ENCODE measurements at regions not wholly inside any gene's neighbourhood (a gene's known extent, or its start where the extent isn't known, plus 50 kb on each side); places are given as distances from the start of the nearest gene placed in this dataset.

GRCh38 chr2:72043985-72044384, 103.7 kb downstream of the CYP26B1 start:
- Histone ChIP-seq H3K4me3 (ENCODE audit: low read depth, low read length, poor library complexity, severe bottlenecking) (no peak overlapping the region), H3K27me3 (replicated peaks; ENCODE audit: insufficient read depth, low read depth, low read length, poor library complexity) (no peaks in the 10 kb centered on the region), H3K9me3 (ENCODE audit: low read depth, low read length, poor library complexity, severe bottlenecking) (peaks cover 18% of the 10 kb centered on the region), H3K27ac (ENCODE audit: low read depth, low read length, poor library complexity, severe bottlenecking) (no peak overlapping the region), H3K36me3 (ENCODE audit: insufficient read depth, low read length, poor library complexity, severe bottlenecking) (no peaks in the 10 kb centered on the region), H3K4me1 (ENCODE audit: insufficient read depth, low read length, poor library complexity, severe bottlenecking) (no peaks in the 10 kb centered on the region)
- BruUV-seq (replicated peaks), result no TSS peak
- ChIA-PET CTCF (no interaction called here), POLR2A (ENCODE audit: low non-redundant PET) (no interaction called here)
- intact Hi-C loops (cut with micrococcal nuclease; ENCODE audit: unreplicated experiment), result no loop called here
- DNase-seq (ENCODE audit: low spot score), result no peak
- TF ChIP-seq, protein P1, sequence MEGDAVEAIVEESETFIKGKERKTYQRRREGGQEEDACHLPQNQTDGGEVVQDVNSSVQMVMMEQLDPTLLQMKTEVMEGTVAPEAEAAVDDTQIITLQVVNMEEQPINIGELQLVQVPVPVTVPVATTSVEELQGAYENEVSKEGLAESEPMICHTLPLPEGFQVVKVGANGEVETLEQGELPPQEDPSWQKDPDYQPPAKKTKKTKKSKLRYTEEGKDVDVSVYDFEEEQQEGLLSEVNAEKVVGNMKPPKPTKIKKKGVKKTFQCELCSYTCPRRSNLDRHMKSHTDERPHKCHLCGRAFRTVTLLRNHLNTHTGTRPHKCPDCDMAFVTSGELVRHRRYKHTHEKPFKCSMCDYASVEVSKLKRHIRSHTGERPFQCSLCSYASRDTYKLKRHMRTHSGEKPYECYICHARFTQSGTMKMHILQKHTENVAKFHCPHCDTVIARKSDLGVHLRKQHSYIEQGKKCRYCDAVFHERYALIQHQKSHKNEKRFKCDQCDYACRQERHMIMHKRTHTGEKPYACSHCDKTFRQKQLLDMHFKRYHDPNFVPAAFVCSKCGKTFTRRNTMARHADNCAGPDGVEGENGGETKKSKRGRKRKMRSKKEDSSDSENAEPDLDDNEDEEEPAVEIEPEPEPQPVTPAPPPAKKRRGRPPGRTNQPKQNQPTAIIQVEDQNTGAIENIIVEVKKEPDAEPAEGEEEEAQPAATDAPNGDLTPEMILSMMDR (conservative IDR thresholded peaks at IDR 0.05; ENCODE audit: low read depth, low read length), result no peak
- TF ChIP-seq EZH2 (IDR thresholded peaks at IDR 0.05; ENCODE audit: borderline replicate concordance, low read depth, low read length, poor library complexity, severe bottlenecking), result no peak

GRCh38 chr2:72041638-72042111, 106.0 kb downstream of the CYP26B1 start:
- DNase-seq (ENCODE audit: low spot score), result no peak
- POLR2A ChIA-PET (ENCODE audit: low non-redundant PET), result no interaction called here

DNA sequence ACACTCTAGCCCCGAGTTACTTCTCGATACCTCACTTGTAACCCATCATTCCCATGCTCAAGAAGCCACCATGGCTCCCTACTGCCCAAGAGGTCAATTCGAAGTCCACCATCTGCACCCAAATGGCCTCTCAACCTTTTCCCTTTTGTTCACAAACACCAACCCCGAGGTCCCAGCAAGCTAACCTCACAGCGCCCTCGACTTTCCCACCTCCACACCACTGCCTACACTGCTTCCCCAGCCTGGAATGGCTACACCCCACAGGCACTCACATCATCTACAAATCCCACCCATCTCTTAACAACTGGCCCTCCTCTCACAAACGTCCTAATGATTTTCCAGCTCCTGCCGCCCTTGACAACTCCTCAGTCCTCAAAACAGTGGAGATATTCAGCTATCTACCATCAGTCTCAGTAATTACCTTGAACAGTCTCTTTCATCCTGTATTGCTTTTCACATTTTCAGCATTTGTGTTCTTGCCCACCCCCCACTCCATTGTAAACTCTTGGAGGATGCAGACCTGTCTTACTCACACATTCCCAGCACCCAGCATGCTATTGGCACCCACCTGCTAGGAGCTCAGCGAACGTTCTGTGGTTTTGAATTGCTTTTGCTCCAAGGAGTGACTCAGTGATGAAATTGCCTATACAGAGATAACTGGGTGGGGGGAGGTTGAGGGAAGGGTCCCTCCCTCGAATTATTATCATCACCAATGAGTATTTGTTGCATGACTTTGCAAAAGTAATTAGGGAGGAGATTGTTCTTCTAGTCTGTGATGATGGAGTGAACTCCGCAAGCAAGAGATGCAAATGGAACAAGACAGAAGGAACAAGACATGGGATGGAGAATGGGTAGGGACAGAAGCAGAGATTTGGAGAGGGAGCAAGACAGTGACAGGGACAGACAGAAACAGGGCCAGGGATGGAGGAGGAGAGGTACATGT, 106.8 kb downstream of the CYP26B1 start:
- H3K36me3 ChIP-seq (ENCODE audit: insufficient read depth, low read length, poor library complexity, severe bottlenecking), result no peaks in the 10 kb centered on the region
- H3K4me3 ChIP-seq (ENCODE audit: low read depth, low read length, poor library complexity, severe bottlenecking), result no peak overlapping the region
- CTCF ChIA-PET, result no interaction called here
- no peak for DNase-seq (ENCODE audit: low spot score)
- no TSS peak for BruUV-seq (replicated peaks)
- H3K4me1 ChIP-seq (ENCODE audit: insufficient read depth, low read length, poor library complexity, severe bottlenecking), result no peaks in the 10 kb centered on the region
- H3K27me3 ChIP-seq (replicated peaks; ENCODE audit: insufficient read depth, low read depth, low read length, poor library complexity), result no peaks in the 10 kb centered on the region
- TF ChIP-seq, protein P1 (conservative IDR thresholded peaks at IDR 0.05; ENCODE audit: low read depth, low read length), result no peak
- TF ChIP-seq EZH2 (IDR thresholded peaks at IDR 0.05; ENCODE audit: borderline replicate concordance, low read depth, low read length, poor library complexity, severe bottlenecking), result no peak
- intact Hi-C loops (cut with micrococcal nuclease; ENCODE audit: unreplicated experiment), result no loop called here
- peaks cover 18% of the 10 kb centered on the region for H3K9me3 ChIP-seq (ENCODE audit: low read depth, low read length, poor library complexity, severe bottlenecking)
- no peak overlapping the region for H3K27ac ChIP-seq (ENCODE audit: low read depth, low read length, poor library complexity, severe bottlenecking)
- POLR2A ChIA-PET (ENCODE audit: low non-redundant PET), result no interaction called here

More at GRCh38 chr2:72041638-72042111, 106.0 kb downstream of the CYP26B1 start:
- no TSS peak for BruUV-seq (replicated peaks)
- no peaks in the 10 kb centered on the region for H3K4me1 ChIP-seq (ENCODE audit: insufficient read depth, low read length, poor library complexity, severe bottlenecking)
- H3K27me3 ChIP-seq (replicated peaks; ENCODE audit: insufficient read depth, low read depth, low read length, poor library complexity), result no peaks in the 10 kb centered on the region
- H3K36me3 ChIP-seq (ENCODE audit: insufficient read depth, low read length, poor library complexity, severe bottlenecking), result no peaks in the 10 kb centered on the region
- no peak overlapping the region for H3K27ac ChIP-seq (ENCODE audit: low read depth, low read length, poor library complexity, severe bottlenecking)
- CTCF ChIA-PET, result no interaction called here
- intact Hi-C loops (cut with micrococcal nuclease; ENCODE audit: unreplicated experiment), result no loop called here
- H3K9me3 ChIP-seq (ENCODE audit: low read depth, low read length, poor library complexity, severe bottlenecking), result peaks cover 18% of the 10 kb centered on the region
- TF ChIP-seq, protein P1 (conservative IDR thresholded peaks at IDR 0.05; ENCODE audit: low read depth, low read length), result no peak
- no peak for TF ChIP-seq EZH2 (IDR thresholded peaks at IDR 0.05; ENCODE audit: borderline replicate concordance, low read depth, low read length, poor library complexity, severe bottlenecking)
- H3K4me3 ChIP-seq (ENCODE audit: low read depth, low read length, poor library complexity, severe bottlenecking), result no peak overlapping the region

Data from A673 (cell line).